Mesothelial cell of epicardium (in vitro differentiated cells): ENCODE measurements at regions not wholly inside any gene's neighbourhood (a gene's known extent, or its start where the extent isn't known, plus 50 kb on each side); places are given as distances from the start of the nearest gene placed in this dataset.

ENCODE experiments used
- DNase-seq, 2 experiments: peaks; one replicate each; pipeline ENCODE4 v3.0.0; 2021; ENCODE audit warnings: low spot score in 2 of 2; ENCODE audit not compliant: unreplicated experiment in 2 of 2
- H3K27ac Mint-ChIP-seq: 2 replicates; pipeline ENCODE4 v1.8.0; 2021; ENCODE audit warnings: mixed read lengths
- H3K27me3 Mint-ChIP-seq: 2 replicates; pipeline ENCODE4 v1.8.0; 2021; ENCODE audit warnings: low read depth, mixed read lengths
- H3K36me3 Mint-ChIP-seq: 2 replicates; pipeline ENCODE4 v1.8.0; 2021; ENCODE audit warnings: mixed read lengths
- H3K4me1 Mint-ChIP-seq: 2 replicates; pipeline ENCODE4 v1.8.0; 2021; ENCODE audit warnings: mixed read lengths
- H3K4me3 Mint-ChIP-seq: 2 replicates; pipeline ENCODE4 v1.8.0; 2021; ENCODE audit warnings: mild to moderate bottlenecking, moderate library complexity, mixed read lengths
- H3K9me3 Mint-ChIP-seq: 2 replicates; pipeline ENCODE4 v1.8.0; 2021; ENCODE audit warnings: mixed read lengths
- CTCF ChIP-seq: fragments of 200-600 bp; sonication (generic); IDR thresholded peaks from one replicate; pipeline ENCODE4 v1.5.0; 2021; ENCODE audit warnings: antibody characterized with exemption; ENCODE audit not compliant: unreplicated experiment

- H3K27me3 Mint-ChIP-seq = no peaks in the 10 kb centered on the region
- no peak overlapping the region for H3K27ac Mint-ChIP-seq
- no peak for TF ChIP-seq CTCF
- DNase-seq = no peak
- H3K4me1 Mint-ChIP-seq = peaks cover 15% of the 10 kb centered on the region
- H3K36me3 Mint-ChIP-seq = no peaks in the 10 kb centered on the region
- no peaks in the 10 kb centered on the region for H3K9me3 Mint-ChIP-seq
- no peak overlapping the region for H3K4me3 Mint-ChIP-seq
These were observed 455.7 kb downstream of the GABRG1 start for GRCh38 chr4:45668128-45668527.

GRCh38 chr4:45663628-45664081 lies 460.2 kb downstream of the GABRG1 start:
- no peaks in the 10 kb centered on the region for H3K36me3 Mint-ChIP-seq
- no peak overlapping the region for H3K4me3 Mint-ChIP-seq
- H3K4me1 Mint-ChIP-seq = peaks cover 21% of the 10 kb centered on the region
- H3K9me3 Mint-ChIP-seq = no peaks in the 10 kb centered on the region
- no peaks in the 10 kb centered on the region for H3K27me3 Mint-ChIP-seq
- H3K27ac Mint-ChIP-seq = peak overlapping the region; percentile 25
- no peak for TF ChIP-seq CTCF
- no peak for DNase-seq

GRCh38 chr4:45663003-45663402 lies 460.9 kb downstream of the GABRG1 start:
- no peak overlapping the region for H3K4me3 Mint-ChIP-seq
- no peaks in the 10 kb centered on the region for H3K9me3 Mint-ChIP-seq
- no peak for TF ChIP-seq CTCF
- H3K27ac Mint-ChIP-seq = peak overlapping the region; percentile 9
- DNase-seq = peak; percentile 34 to 73
- H3K36me3 Mint-ChIP-seq = no peaks in the 10 kb centered on the region
- peaks cover 20% of the 10 kb centered on the region for H3K4me1 Mint-ChIP-seq
- no peaks in the 10 kb centered on the region for H3K27me3 Mint-ChIP-seq

- Mint-ChIP-seq H3K27me3 (no peaks in the 10 kb centered on the region), H3K4me3 (no peak overlapping the region), H3K9me3 (no peaks in the 10 kb centered on the region), H3K4me1 (peaks cover 20% of the 10 kb centered on the region), H3K27ac (no peak overlapping the region), H3K36me3 (no peaks in the 10 kb centered on the region)
- DNase-seq = no peak
- TF ChIP-seq CTCF = no peak
These were observed 462.0 kb downstream of the GABRG1 start for GRCh38 chr4:45661893-45662292.

DNA sequence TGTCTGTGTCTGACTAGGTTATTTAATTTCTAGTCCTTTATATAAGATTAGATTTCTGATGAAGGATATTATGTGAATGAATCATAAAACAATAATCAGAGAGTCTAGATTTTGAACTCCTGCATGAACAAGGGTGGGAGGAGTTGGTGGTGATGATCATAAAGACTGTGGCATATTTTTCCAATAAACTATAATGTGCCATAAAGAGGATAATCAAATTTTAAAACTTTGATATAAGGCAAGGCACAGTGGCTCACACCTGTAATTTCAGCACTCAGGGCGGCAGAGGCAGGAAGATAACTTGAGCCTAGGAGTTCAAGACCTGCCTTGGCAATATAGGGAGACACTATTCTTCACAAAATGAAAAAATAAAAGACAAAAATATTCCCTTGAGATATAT lies 473.3 kb downstream of the GABRG1 start:
- H3K36me3 Mint-ChIP-seq = no peaks in the 10 kb centered on the region
- H3K4me3 Mint-ChIP-seq = no peak overlapping the region
- no peak for TF ChIP-seq CTCF
- DNase-seq = no peak
- H3K4me1 Mint-ChIP-seq = no peaks in the 10 kb centered on the region
- H3K27me3 Mint-ChIP-seq = peaks cover 4% of the 10 kb centered on the region
- H3K9me3 Mint-ChIP-seq = peaks cover 22% of the 10 kb centered on the region
- no peak overlapping the region for H3K27ac Mint-ChIP-seq

DNA sequence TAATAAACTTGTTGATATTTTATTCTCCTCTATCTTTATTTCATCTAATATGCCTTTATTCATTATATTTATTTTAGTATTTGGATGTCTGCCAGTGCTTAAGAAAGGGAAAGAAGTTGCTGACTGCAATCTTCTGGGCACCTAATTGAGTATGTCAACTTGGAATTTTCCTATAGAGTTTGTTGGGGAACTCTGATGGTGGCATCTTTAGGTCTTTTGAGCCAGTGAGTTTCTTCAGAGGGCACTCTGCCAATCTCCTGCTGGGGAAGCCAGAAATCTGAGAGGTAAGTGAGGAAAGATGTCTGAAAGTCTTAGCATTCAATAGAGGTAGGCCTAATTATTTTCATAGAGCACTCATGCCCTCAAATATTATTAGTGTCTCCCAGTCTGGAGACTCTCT lies 475.0 kb downstream of the GABRG1 start:
- Mint-ChIP-seq H3K36me3 (no peaks in the 10 kb centered on the region), H3K4me3 (no peak overlapping the region), H3K27ac (no peak overlapping the region), H3K27me3 (peaks cover 4% of the 10 kb centered on the region), H3K9me3 (peaks cover 15% of the 10 kb centered on the region), H3K4me1 (peaks cover 2% of the 10 kb centered on the region)
- no peak for TF ChIP-seq CTCF
- DNase-seq = no peak
